PFSK-1 (cell line): ENCODE measurements at regions not wholly inside any gene's neighbourhood (a gene's known extent, or its start where the extent isn't known, plus 50 kb on each side); places are given as distances from the start of the nearest gene placed in this dataset.

ENCODE experiments used
- POLR2AphosphoS5 ChIP-seq: IDR thresholded peaks from 2 replicates; pipeline ENCODE4 v1.6.1; 2012; ENCODE audit warnings: low read depth, mild to moderate bottlenecking, control low read depth, low read length, moderate library complexity
- TAF1 ChIP-seq: IDR thresholded peaks from 2 replicates; pipeline ENCODE4 v1.6.1; 2012; ENCODE audit warnings: low read length, control low read depth, borderline replicate concordance; ENCODE audit not compliant: insufficient read depth

- TF ChIP-seq TAF1 (no peak), POLR2AphosphoS5 (no peak)
These were observed 1396.8 kb upstream of the SLC39A10 start for GRCh38 chr2:194260185-194260584.
